ENCODE measurements at regions not wholly inside any gene's neighbourhood (a gene's known extent, or its start where the extent isn't known, plus 50 kb on each side); places are given as distances from the start of the nearest gene placed in this dataset.

- TF ChIP-seq POLR2A (IDR thresholded peaks at IDR 0.05) (no peak), CTCF (IDR thresholded peaks at IDR 0.05) (no peak)
Measured at GRCh38 chr3:161796312-161796711, 299.7 kb downstream of the OTOL1 start.
